Prostate gland (tissue), 2 donors: ENCODE measurements at regions not wholly inside any gene's neighbourhood (a gene's known extent, or its start where the extent isn't known, plus 50 kb on each side); places are given as distances from the start of the nearest gene placed in this dataset.

Source experiments
- DNase-seq: peaks from one replicate; pipeline ENCODE4 v3.0.0-alpha.2; 2019; ENCODE audit warnings: low spot score
- H3K27ac ChIP-seq, 2 donors: fragments of 200-600 bp; sonication (generic); 2 replicates each; pipeline ENCODE4 v1.5.1; 2017 to 2019
- H3K27me3 ChIP-seq: fragments of 200-600 bp; sonication (generic); replicated peaks from 2 replicates; pipeline ENCODE4 v1.5.1; 2019; ENCODE audit not compliant: insufficient read depth
- H3K36me3 ChIP-seq, 2 donors: fragments of 200-600 bp; sonication (generic); 1 replicate in 1 of 2; 2 replicates in 1 of 2; pipeline versions ENCODE4 v1.5.1 to v1.8.1; 2017 to 2019
- H3K4me1 ChIP-seq: fragments of 200-600 bp; sonication (generic); replicated peaks from 2 replicates; pipeline ENCODE4 v1.5.1; 2019
- H3K4me3 ChIP-seq, 2 donors: fragments of 200-600 bp; sonication (generic); 2 replicates each; pipeline ENCODE4 v1.5.1; 2017 to 2019
- H3K9me3 ChIP-seq: fragments of 200-600 bp; sonication (generic); 2 replicates; pipeline ENCODE4 v1.5.1; 2017
- POLR2A ChIP-seq: fragments of 450-650 bp; IDR thresholded peaks from one replicate; pipeline ENCODE4 v1.6.1; 2016; ENCODE audit warnings: antibody characterized with exemption, mild to moderate bottlenecking
- POLR2AphosphoS5 ChIP-seq: sonication (generic); formaldehyde crosslinking; IDR thresholded peaks from one replicate; pipeline ENCODE4 v1.6.1; 2017; ENCODE audit warnings: antibody characterized with exemption
- WGBS: methylation state at CpG from one replicate; pipeline ENCODE4 v1.1.5; 2018; 5-methylcytosine and 5-hydroxymethylcytosine counted together
- intact Hi-C: fragments of 100-400 bp; cut with DNase I; formaldehyde crosslinking; loops from one replicate; pipeline ENCODE4 v1.14.2; 2022
- TF ChIP-seq, protein P1 (sequence below), 4 experiments: fragments of 200-600 bp in 2 of 4; fragments of 450-650 bp in 2 of 4; sonication (generic) in 2 of 4; IDR thresholded peaks; 1 replicate in 3 of 4; 2 replicates in 1 of 4; pipeline ENCODE4 v1.5.1; 2016 to 2019; ENCODE audit warnings: antibody characterized with exemption in 4 of 4, mild to moderate bottlenecking in 2 of 4, moderate library complexity in 2 of 4

DNA sequence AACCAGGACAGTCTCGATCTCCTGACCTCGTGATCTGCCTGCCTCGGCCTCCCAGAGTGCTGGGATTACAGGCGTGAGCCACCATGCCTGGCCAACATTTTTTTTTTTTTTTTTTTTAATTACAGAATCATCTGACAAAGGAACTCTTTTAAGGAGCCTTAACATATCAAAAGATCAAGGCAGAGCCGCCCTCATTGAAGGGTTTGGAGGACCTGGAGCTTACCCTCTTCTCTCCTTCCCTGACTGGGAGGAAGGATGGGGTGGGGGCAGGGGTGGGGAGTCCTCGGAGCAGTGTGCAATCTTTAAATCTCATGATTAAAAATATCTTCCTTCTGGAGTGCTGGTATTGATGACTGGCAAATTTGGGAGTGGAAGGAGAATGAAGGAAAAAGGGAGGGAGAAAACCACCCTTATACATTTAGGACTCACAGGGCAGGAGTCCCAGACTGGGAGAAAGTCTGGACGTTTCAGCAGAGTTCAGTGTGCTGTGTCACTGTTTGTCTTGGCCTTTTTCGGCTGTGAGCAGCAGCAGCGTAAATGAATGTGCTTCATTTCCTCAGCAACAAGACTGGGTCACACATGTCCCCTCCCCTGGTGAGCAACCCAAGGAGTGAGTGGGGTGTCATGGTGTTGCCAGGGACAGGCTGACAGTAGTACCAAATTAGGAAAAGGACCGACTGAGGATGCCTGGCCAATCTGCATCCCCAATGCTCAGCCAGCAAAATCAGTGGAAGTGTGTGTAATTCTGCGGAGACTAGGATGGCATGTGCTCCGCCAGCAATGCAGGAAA is 115.3 kb upstream of the BNC2 start:
- Histone ChIP-seq H3K36me3 (no peaks in the 10 kb centered on the region), H3K9me3 (no peaks in the 10 kb centered on the region), H3K4me3 (no peak overlapping the region), H3K4me1 (no peaks in the 10 kb centered on the region), H3K27ac (peak overlapping the region; percentile 42 to 56), H3K27me3 (no peaks in the 10 kb centered on the region)
- 58% methylated on average over 12 of the region's 12 CpGs for WGBS
- intact Hi-C loops = no loop called here
- peak; percentile 6 for DNase-seq
- TF ChIP-seq, protein P1, sequence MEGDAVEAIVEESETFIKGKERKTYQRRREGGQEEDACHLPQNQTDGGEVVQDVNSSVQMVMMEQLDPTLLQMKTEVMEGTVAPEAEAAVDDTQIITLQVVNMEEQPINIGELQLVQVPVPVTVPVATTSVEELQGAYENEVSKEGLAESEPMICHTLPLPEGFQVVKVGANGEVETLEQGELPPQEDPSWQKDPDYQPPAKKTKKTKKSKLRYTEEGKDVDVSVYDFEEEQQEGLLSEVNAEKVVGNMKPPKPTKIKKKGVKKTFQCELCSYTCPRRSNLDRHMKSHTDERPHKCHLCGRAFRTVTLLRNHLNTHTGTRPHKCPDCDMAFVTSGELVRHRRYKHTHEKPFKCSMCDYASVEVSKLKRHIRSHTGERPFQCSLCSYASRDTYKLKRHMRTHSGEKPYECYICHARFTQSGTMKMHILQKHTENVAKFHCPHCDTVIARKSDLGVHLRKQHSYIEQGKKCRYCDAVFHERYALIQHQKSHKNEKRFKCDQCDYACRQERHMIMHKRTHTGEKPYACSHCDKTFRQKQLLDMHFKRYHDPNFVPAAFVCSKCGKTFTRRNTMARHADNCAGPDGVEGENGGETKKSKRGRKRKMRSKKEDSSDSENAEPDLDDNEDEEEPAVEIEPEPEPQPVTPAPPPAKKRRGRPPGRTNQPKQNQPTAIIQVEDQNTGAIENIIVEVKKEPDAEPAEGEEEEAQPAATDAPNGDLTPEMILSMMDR (IDR thresholded peaks at IDR 0.05) = no peak
- TF ChIP-seq POLR2AphosphoS5 = peak; percentile 51

DNA sequence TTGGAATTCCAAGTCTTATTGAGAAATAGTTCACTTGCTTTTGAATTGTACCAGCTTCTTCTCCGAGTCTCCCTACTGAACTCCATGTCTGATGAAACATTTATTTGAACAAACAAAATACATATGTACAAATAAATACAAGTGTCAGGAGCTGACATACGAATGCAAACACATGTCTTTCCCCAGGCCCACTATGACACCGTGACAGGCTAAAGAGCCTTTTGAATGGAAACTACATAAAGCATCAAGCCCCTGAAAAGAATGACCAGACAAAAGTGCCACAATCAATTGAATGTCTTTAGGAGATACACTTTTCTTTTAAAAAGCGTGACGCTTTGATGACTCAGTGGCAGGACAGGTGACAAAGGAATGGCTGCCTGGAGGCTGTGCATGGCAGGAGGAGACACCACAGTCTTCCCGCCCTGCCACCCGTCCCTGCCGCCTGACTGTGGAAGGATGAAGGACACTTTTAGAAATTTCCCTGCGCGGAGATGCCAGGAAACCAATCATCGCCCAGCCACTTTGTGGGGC is 112.4 kb upstream of the BNC2 start:
- Histone ChIP-seq H3K4me3 (no peak overlapping the region), H3K4me1 (no peaks in the 10 kb centered on the region), H3K36me3 (no peaks in the 10 kb centered on the region), H3K9me3 (no peaks in the 10 kb centered on the region), H3K27me3 (no peaks in the 10 kb centered on the region), H3K27ac (no peak overlapping the region)
- 87% methylated on average over 11 of the region's 11 CpGs for WGBS
- TF ChIP-seq, protein P1 (IDR thresholded peaks at IDR 0.05) = no peak
- TF ChIP-seq POLR2A (no peak), POLR2AphosphoS5 (no peak)
- DNase-seq = no peak
- intact Hi-C loops = no loop called here

DNA sequence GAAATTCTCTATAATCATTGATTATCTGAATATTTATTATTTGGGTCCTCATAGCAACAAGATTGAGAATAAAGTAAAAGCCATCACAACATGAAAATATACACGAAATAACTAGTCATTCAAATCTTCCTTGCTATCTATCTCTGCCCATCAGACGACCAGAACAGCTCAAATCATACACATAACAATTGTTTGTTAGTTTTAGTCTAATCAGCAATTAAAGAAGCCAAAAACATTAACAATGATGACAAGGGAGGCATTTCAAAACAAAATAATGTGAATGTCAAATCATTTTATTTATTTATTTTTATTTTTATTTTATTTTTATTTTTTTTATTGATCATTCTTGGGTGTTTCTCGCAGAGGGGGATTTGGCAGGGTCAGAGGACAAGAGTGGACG is 106.0 kb upstream of the BNC2 start:
- no peaks in the 10 kb centered on the region for H3K27me3 ChIP-seq
- no peak overlapping the region for H3K27ac ChIP-seq
- intact Hi-C loops = no loop called here
- WGBS = 87% methylated on average over 4 of the region's 4 CpGs
- no peak for DNase-seq
- TF ChIP-seq POLR2A (no peak), POLR2AphosphoS5 (no peak)
- TF ChIP-seq, protein P1 (IDR thresholded peaks at IDR 0.05) = no peak
- H3K4me1 ChIP-seq = no peaks in the 10 kb centered on the region
- H3K4me3 ChIP-seq = no peak overlapping the region
- H3K36me3 ChIP-seq = no peaks in the 10 kb centered on the region
- no peaks in the 10 kb centered on the region for H3K9me3 ChIP-seq

DNA sequence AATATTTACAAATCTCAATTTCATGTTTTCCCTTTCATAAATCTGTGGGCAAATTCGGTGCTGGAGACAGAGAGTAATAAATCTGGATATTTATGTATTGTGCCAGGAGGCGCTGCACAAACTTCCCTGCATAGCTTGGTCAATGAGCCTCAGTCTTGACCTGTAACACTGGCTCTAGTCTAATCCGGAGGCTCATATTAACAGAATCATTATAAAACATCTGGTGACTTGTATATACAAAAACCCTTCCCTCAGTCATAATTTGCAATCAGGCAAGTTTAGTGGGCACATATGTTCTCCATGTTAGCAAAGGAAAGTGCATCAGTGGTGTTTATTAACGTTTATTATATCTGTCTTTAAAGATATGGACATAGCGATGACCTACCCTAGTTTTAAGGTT is 104.0 kb upstream of the BNC2 start:
- H3K9me3 ChIP-seq = no peaks in the 10 kb centered on the region
- H3K27me3 ChIP-seq = no peaks in the 10 kb centered on the region
- intact Hi-C loops = no loop called here
- H3K4me1 ChIP-seq = no peaks in the 10 kb centered on the region
- 50% methylated on average over 5 of the region's 5 CpGs for WGBS
- no peak for TF ChIP-seq POLR2A
- TF ChIP-seq, protein P1 (IDR thresholded peaks at IDR 0.05) = no peak
- TF ChIP-seq POLR2AphosphoS5 = no peak
- H3K36me3 ChIP-seq = no peaks in the 10 kb centered on the region
- no peak overlapping the region for H3K27ac ChIP-seq
- DNase-seq = no peak
- H3K4me3 ChIP-seq = no peak overlapping the region

DNA sequence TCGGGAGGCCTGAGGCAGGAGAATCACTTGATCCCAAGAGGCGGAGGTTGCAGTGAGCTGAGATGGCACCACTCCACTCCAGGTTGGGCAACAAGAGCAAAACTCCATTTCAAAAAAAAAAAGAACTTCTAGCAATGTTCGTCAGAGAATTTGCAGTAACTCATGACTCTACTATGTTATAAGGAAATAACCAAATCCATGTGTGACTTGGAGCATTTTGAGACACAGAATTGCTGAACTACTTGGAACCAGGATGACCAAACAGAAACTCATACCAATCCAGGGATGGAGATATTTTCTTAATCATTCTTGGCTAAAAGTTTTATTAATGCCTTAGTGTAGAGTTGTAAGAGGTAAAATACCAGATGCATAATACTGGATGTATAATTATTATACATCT is 99.9 kb upstream of the BNC2 start:
- Histone ChIP-seq H3K4me1 (no peaks in the 10 kb centered on the region), H3K4me3 (no peak overlapping the region), H3K27me3 (no peaks in the 10 kb centered on the region), H3K27ac (no peak overlapping the region), H3K9me3 (no peaks in the 10 kb centered on the region), H3K36me3 (no peaks in the 10 kb centered on the region)
- WGBS = 96% methylated on average over 3 of the region's 3 CpGs
- intact Hi-C loops = no loop called here
- no peak for TF ChIP-seq POLR2A
- TF ChIP-seq, protein P1 (IDR thresholded peaks at IDR 0.05) = no peak
- no peak for TF ChIP-seq POLR2AphosphoS5
- no peak for DNase-seq
